HG03159 (cell line): ENCODE measurements at regions not wholly inside any gene's neighbourhood (a gene's known extent, or its start where the extent isn't known, plus 50 kb on each side); places are given as distances from the start of the nearest gene placed in this dataset.

ENCODE experiments used
- ATAC-seq: cut with Tn5 transposase; IDR thresholded peaks from one replicate; pipeline ENCODE4 v1.9.1; 2021; ENCODE audit warnings: mild to moderate bottlenecking, moderate library complexity; ENCODE audit not compliant: unreplicated experiment

DNA sequence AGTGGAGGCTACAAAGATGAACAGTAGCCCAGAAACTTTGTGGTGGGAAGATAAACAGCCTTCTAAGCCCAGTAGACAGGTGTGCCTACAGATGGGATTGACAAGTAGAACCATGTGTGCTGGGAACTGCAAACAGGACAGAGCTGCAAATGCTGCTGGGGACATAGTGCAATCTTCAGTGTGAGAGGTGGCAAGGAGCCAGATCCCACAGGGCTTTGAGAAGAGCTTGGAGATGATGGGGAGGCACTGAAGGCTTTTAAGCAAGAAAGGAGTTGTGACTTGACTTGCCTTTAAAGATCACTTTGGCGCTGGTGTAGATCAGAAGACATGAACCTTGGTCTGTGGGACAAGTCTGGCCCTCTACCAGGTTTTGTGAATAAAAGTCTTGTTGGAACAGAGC, 675.2 kb downstream of the ACTL7B start:
- ATAC-seq, result no peak

DNA sequence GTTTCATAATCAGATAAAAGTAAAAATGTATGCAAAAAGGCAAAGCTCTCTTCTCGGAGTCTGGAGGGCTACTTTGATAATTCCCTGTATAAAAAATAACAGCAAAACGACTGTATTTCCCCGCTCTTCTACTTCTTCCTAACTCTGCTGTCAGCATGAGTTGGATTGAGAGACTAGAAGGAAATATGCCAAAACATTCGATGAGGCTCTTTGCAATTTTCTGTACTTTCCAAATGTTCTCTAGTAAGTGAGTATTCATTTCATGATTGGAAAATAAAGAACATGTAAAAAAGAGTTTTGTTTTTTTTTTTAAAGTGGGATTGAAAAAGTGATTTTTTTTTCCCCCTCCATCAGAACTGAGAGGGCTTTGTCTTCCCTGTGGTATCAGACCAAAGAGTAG, 677.5 kb downstream of the ACTL7B start:
- no peak for ATAC-seq

DNA sequence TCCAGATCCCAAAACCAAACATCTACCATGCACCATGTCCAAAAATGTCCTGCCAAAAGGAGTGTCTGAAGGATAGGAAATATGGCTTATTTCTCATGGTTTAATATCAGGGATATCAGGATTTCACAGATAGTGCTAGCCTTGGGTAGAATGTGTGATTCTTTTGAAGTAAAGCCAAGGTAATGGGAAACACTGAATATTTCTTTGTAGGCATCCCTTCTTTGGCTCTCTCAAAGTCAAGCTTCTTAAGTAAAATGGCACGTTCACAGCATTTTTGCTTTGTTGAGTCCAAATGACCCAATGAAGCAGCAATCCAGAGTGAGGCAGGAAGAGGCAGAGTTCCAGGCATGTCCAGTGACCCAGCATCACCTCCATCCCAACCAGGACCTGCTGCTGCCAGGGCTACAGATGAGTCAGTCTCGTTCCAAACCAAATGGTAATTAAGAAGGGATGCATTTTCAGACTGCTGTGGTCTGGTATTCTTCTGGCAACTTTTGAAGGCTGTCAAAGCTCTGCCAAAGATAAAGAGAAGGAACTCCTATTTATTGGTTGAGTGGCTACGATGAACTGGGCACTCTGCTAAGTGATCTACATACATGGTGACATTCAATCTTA, 678.8 kb upstream of the KLF4 start:
- no peak for ATAC-seq

DNA sequence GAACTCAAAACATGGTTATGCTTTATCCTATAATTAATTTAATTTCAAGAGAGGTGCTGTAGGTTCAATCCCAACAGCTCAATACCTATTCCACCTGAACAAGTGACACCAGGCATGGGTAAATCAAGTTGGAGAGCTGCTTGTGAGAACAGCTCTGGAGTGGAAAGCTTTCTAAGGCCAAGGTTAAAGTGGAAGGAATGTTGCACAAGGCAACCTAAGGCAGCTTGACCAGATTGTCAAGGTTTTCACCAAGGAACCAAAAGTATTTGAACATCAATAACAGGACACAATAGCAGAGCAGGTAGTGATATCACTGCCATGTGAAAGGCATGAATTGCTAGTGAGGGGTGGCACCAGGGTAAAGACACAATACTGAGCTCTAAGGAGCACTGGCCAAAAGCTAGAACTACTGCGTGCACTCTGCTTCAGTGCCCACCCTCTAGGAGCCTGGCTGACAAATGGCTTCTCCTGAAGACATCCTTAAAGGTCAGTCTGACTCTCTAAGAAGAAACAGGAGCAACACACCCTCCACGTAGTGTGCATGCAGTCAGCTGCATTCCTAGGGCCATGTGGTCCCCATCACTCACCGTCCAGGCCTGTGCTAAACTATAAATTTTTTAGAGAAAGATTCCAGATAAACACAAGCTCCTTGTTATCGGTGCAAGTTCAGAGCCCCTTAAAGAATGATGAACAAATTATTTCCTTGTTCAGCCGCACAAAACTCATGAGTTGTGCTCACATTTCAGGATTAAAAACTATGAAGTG, 677.7 kb upstream of the KLF4 start:
- no peak for ATAC-seq

DNA sequence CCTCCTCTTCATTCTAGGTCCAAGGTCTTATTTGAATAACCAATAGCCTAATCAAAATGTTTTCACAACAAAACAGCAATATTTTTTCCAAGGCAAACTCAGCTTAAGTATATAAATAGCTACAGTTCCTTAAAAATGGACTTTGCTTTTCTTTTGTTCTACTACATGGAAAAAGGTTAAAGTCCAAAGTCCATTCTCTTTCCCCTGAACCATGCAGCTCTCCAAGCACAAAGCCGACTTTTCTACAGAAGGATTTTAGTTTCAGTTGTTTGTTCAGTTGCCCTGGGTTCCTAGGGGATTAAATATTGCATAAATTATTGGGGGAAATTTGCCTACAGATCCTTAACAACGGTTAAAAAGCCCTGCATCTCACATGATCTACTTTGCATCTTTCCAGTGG, 677.0 kb upstream of the KLF4 start:
- ATAC-seq, result no peak

DNA sequence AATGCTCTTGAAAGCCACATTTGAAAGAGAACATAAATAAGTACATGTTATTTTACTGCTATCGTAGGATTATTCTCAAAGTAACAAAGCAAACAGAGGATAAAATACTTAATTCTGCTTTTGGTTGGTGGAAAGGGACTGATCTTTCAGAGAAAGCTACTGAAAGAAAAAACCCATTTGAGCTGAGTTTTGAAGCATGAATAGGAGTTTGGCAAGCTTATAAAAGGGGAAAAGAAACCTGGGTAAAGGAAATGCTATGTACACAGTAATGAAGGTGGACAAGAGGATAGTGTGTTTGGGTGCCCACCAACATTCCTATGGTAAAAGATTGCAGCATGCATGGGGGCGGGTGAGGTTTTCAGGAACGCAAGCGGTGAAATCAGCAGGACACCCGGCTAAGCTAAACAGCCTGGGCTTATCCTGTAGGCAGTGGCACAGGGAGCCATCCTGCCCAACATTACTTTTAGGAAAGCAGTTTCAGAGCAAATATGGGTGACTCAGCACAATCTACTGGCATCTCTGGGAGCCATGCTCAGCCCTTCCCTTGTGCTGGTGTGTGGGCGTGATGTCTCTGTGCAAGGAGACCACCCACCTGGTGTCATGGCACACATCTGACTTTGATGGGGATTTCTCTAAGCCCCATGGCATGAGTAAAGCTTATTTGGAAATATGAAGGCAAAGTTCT, 673.9 kb upstream of the KLF4 start:
- ATAC-seq, result no peak

DNA sequence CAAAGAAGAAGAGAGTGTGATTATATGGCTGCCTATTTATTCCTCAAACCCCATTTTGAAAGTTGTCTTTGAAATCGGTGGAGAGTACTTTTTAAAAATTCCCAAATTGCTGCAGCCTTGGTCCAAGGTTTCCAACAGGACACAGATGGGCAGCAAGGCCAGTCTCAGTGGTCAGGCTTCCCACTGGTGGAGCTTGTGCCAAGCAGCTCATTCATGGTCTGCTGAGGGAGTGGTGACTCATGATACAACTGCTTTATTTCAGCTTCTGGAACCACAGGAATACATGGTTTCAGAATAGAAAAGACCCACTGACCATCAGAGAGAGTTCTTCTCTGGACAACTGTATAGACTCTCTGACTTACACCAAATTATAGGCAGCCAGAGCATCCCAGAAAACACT, 673.1 kb upstream of the KLF4 start:
- ATAC-seq, result no peak

DNA sequence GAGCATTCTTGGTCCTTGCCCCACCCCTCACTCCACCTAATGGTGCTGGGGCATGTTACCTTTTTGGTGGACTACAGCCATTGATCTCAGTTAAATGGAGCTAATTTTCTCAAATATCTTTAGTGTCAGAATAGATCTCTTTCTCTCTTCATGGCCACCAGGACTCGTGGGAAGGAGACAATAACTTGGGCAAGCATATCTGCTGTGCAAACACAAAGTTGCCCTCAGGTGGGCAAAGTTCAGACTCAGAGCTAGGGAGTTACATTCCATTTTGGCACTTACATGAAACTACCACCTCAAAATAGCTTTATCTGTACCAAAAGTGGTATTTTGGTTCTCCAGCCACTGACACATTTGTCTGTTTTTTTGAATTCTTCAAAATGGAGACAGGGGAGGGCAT, 671.9 kb upstream of the KLF4 start:
- no peak for ATAC-seq

DNA sequence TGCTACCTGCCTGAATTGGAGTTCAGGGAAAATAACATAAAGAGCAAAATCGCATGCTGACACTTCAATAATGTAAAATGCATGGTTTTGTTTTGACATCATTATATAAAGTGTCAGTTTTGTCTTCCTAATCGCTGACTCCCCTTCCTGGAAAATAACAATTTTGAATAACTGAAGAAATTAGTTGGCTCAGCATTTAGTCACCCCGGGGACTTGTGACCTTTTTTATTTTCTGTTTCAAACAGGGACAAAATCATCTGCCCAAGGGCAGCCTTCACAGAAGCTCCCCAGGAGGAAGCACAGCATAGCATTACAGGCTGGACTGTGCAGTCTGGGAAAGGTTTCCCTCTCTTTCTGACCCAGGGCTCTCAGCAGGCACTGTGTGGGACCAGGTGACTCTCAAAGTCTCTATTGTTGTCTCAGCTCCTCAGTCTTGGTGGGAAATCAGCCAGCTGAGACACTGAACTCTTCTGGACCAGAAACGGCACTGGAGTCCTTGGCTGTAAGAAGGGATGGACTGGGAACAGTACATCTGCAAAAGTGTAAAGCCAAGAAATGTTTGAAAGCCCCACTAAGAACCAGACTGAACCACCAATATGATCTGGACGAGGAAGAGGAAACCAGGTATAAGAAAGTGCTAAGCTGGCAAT, 671.3 kb upstream of the KLF4 start:
- no peak for ATAC-seq

DNA sequence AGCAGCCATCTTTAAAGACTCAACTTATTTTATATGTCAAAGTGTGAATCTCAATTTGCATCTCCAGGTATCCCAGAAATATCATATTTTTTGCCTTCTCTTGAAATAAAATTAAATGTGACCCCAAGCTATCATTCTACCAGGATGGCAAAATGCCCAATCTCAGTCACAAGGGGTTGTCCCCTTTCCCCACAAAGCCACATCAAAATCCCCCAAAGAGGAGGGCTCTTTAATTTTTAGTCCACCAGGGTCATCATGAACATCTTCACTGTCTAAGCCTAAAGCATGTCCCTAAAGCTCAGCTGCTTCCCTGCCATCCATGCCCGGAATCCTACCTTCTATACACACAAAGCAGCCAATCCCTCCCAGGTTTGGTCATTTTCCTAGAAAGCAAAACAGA, 670.5 kb upstream of the KLF4 start:
- ATAC-seq, result no peak

DNA sequence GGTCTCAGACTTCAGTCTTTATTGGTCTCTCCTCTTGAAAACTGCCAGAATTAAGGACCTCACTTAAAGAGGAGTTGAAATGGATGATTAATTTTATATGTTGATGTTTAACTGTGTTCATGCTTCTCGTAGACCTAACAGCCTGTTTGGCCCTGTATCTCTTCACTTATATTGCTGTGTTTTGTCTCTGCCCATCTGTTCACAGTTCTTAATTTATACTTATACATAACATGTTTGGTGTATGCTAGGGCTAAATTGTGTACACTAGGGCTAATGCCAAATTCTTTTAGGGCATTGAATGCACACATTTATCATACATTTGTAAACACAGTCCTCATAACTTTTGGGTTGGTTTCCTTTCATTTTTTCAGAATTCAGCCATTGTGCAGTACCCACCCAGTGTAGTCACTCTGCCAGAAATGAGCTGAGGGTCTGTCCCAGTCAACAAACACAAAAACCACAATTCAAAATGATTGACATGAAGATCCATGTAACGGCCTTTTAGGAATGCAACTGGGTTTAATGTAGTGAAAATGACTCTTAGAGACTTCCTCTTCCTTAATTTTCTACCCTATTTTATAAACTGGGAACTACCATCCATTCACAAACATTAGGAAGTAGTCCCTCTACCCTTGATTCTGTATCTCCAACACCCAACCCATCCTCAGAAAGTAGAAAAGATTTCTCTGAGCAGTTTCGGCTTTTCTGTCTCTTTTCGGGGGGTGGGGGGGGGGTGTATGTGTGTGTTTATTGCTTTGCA, 668.8 kb upstream of the KLF4 start:
- ATAC-seq, result no peak

DNA sequence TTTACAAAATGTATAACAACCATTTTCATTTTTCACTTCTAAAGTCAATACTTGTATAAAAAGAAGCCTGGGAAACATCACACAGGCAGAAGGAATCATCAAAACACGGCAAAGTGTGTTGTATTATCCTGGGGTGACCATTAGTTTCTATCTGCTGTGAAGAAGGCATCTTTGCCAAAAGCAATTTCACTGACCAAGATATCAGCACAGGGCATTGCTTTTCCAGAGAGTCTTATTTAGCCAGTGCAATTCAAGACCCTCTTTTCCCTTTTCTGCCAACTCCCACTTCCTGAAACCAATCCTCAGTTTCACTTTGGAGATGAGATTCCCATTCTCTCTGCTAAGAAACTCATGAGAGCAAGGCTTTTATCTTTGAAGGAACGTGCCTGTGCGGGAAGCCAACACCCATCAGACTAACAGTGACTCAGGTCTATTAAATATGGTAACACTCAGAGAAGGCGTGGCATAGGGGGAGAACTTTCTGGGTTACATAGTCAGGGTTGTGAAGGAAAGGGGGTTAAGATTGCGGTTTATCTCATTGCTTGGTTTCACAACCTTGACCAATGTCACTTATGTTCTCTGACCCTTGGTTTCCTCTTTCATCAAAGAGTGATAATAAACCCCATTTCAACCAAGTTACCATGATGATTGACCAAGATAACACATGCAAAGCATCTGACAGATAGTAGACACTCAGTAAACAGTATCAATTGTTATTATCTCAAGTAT, 666.9 kb upstream of the KLF4 start:
- no peak for ATAC-seq

DNA sequence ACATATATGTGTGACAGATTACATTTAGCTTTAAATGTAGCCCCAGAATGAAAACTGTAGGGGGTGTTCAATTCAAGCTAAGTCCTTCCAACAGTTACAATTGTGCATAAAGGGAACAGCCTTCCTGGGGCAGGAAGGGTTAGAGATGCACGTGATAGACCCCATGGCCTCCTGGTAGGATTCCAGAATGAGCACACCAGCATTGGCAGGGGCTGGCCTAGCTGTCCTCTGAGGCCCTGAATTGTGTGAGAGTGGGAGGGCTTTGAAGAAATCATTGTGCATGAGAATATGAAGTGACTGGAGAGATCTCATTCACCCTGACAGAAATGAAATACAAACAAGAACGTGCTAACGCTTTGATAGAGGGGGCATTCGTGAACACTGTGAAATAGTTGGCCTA, 663.8 kb upstream of the KLF4 start:
- no peak for ATAC-seq

DNA sequence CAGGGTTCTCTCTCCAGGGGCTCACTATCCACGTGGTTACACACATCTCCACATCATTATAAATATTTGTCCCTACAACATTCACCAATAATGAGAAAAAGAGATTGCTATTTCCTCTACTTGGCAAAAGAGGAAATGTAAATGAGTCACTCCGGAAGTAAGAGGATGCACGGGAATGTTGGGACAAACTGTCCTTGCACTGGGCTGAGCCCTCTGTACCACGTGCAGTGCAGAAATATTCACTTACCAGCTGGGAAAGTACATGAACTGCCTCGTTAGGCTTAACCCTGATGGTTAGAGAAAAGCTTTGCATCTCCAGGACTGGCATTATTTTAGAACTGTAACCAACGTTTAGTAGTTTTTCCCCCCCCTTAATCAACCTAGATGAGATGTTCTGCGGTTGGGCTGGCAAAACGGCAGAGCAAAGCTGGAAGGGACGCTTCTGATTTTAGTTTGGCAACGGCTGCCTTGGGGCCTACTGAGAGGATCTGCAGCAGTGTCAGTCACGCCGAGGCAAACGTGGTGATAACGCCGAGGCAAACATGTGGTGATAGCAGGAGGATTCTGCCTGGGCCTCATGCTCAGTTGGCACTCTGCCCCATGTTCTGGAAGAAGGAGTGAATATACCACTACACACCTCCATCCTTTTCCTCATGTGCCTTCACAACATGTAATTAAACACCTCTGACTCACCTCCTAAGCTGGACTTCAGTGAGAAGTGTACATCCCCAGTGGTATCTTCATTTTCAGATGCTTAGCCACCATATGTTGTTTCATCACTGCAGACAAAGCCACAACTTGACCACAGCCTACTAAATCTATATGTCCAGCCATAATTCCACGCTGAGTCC, 661.4 kb upstream of the KLF4 start:
- no peak for ATAC-seq

DNA sequence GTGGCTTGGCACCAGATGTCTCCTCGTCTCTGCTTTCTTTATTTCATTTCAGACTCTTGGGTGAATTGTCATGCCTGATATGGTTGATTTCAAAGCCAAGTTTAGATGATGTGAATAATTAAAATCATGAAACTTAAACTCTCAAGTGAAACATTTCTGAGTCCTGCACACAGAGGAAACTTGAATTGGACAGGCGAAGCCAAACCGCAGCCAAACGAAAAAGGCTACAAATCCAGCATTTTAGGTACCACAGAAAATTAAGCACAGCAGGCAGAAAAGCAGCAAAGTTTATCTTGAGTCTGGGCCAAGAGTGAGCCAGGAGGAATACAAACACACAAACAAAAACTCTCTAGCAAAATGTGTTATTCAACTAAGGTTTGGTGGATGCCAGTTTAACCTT, 659.8 kb upstream of the KLF4 start:
- no peak for ATAC-seq

DNA sequence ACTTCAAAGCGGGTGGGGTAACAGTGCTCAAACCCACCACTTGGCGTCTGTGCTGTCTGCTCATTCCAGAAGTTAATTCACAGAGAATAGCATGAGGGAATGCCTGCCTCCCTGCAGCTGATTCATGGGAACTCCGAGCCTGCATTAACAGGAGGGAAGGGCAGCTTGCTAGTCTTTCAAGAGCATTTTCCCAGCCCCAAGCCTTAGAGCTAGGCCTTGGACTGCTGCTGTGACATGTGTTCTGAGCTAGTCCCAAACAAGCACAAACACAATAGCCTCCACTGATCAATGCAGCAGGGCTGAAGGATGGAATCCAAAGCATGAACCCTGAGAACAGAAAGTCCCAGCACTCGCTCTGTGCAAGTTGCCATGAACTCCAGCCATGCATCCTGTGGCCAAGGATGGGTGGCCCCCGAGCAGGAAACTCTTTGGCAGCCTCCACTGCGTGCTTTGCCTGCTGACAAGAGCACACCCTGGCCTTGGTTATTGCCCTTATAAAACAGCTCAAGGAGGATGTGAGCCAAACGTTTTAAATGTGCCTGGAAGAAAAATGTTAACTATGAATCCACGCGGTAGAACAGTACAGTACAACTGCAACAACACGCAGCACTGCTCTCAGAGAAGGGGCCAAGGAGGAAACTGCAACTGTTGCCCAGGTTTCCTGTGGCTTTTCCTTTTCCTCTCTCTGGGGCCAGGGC, 653.1 kb upstream of the KLF4 start:
- ATAC-seq, result no peak

DNA sequence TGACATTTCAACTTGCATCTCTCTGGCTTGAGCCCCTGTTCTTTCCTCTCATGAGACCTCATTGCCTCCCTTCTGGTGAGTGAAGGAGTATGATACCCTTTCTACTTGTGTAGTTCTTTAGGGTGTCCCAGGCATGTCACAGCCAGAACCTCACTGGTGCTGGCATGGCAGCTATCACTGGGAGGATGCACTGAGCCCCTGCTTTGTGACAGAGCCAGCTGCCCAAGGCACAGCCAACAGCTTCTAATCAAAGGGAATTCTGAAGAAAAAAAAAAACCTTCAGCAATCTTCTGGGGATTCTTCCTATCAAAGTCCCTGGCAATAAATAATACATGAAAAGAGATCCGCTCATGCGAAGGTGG, 652.6 kb upstream of the KLF4 start:
- ATAC-seq, result no peak

DNA sequence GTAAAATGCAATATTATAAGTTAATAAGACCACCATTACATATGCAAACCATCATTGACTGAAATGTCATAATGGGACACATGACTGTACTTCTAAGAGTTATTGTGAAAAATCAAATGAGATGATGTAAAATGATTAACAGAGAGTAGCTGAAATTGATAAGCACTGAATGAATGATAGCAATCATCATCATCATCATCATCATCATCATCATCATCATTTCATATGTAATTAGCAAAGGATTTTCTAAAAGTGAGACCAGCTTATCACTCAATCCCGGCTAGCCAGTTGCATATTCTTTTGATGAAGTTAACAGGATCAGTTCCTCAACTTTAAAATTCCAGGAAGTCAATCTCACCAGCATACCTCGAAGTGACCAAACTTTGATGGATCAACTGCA, 650.3 kb upstream of the KLF4 start:
- ATAC-seq, result no peak

DNA sequence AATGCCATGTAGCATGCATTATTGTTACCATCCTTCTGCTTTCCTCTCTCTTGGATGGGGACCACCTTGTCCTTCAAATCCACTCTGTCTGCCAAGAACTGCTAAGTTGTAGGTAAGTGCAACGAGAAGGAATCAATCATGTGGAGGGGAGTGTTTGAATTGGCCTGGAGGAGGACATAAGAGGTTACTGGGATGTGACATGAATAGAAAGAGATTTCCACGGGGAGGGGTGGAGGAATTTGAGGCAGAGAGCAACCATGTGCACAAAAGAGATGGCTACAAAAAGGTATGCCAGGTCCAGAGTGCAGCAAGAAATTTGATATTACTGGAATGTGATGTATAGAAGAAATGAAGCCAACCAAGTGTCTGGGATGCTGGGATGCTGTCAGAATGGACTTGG, 648.9 kb upstream of the KLF4 start:
- ATAC-seq, result no peak
